ENCODE measurements at regions not wholly inside any gene's neighbourhood (a gene's known extent, or its start where the extent isn't known, plus 50 kb on each side); places are given as distances from the start of the nearest gene placed in this dataset.

DNA sequence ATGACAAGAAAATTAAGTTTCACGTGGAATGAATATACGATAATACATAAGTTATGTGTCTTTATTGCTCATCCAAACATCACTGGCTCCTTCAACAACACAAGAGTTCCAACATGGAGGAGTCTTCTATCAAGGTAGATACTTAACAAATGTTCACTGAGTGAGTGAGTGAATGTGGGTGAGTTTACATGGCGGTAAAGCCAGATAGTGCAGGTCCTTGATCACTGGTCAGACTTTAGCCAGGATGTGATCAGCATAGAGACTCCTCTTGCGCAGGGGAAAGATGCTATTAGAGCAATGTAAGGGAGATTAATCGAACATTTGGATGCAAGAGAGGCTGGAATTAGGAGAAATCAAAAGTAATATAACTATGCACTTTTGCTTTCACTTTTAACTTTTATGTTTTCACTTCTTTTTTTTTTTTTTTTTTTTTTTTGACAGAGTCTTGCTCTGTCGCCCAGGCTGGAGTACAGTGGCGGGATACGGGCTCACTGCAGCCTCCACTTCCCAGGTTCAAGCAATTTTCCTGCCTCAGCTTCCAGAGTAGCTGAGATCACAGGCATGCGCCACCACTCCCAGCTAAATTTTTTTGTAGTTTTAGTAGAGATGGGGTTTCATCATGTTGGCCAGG is 249.0 kb upstream of the ID2 start:
- intact Hi-C loops (cut with micrococcal nuclease): loop anchor here (10.0 kb wide), 1 partner anchor 112 kb away; no protein-coding TSS in a partner anchor
- TF ChIP-seq, protein P1, sequence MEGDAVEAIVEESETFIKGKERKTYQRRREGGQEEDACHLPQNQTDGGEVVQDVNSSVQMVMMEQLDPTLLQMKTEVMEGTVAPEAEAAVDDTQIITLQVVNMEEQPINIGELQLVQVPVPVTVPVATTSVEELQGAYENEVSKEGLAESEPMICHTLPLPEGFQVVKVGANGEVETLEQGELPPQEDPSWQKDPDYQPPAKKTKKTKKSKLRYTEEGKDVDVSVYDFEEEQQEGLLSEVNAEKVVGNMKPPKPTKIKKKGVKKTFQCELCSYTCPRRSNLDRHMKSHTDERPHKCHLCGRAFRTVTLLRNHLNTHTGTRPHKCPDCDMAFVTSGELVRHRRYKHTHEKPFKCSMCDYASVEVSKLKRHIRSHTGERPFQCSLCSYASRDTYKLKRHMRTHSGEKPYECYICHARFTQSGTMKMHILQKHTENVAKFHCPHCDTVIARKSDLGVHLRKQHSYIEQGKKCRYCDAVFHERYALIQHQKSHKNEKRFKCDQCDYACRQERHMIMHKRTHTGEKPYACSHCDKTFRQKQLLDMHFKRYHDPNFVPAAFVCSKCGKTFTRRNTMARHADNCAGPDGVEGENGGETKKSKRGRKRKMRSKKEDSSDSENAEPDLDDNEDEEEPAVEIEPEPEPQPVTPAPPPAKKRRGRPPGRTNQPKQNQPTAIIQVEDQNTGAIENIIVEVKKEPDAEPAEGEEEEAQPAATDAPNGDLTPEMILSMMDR (IDR thresholded peaks at IDR 0.05): no peak
- no peak overlapping the region for H3K27ac Mint-ChIP-seq
- no peak for DNase-seq
- no peaks in the 10 kb centered on the region for H3K36me3 Mint-ChIP-seq (ENCODE audit: low read depth)
- H3K27me3 Mint-ChIP-seq: peaks cover 8% of the 10 kb centered on the region
- POLR2A ChIA-PET: no interaction called here
- ATAC-seq (ENCODE audit: low read depth): peak; percentile 54
- CTCF ChIA-PET: no interaction called here
- H3K9me3 Mint-ChIP-seq: peaks cover 3% of the 10 kb centered on the region
- H3K4me1 Mint-ChIP-seq: peaks cover 15% of the 10 kb centered on the region
- peak overlapping the region; percentile 55 for H3K4me3 Mint-ChIP-seq

DNA sequence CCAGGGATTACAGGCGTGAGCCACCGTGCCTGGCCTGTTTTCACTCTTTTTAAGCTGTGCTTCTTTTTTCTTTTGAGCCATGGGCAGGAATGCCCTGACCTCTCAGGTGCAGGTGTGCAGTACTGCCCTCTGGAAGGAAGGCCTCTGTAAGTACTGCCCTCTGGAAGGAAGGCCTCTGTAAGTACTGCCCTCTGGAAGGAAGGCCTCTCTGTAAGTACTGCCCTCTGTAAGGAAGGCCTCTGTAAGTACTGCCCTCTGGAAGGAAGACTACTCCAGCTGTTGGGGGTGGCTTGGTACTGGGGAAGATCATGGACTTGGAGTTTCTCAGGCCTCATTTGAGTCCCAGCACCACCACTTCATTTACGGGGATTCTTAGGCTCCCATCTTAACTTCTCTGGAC is 248.5 kb upstream of the ID2 start:
- no peaks in the 10 kb centered on the region for H3K36me3 Mint-ChIP-seq (ENCODE audit: low read depth)
- TF ChIP-seq, protein P1 (IDR thresholded peaks at IDR 0.05): no peak
- H3K27ac Mint-ChIP-seq: no peak overlapping the region
- ChIA-PET CTCF (no interaction called here), POLR2A (no interaction called here)
- H3K4me1 Mint-ChIP-seq: peaks cover 16% of the 10 kb centered on the region
- peaks cover 7% of the 10 kb centered on the region for H3K27me3 Mint-ChIP-seq
- no peak overlapping the region for H3K4me3 Mint-ChIP-seq
- ATAC-seq (ENCODE audit: low read depth): no peak
- H3K9me3 Mint-ChIP-seq: peaks cover 3% of the 10 kb centered on the region
- intact Hi-C loops (cut with micrococcal nuclease): loop anchor here (10.0 kb wide), 1 partner anchor 111 kb away; no protein-coding TSS in a partner anchor
- no peak for DNase-seq

DNA sequence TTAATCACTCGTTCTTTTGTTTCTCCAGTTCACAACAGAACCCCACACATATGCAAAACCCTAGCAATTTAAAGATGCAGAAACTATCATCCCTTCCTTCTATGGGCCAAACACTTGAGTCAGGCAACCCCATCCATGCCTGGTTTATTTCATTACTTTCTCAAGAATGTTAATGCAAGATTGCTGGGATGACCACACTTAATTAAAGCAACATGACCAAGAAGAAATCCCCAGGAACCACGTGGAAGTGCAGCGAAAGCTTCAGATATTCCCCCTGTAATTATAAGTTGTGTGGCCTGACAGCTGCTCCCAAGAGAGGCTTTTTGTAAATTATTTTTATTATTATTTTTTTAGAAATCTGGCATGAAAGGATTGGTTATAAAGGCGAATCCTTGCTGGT is 246.2 kb upstream of the ID2 start:
- no peaks in the 10 kb centered on the region for H3K36me3 Mint-ChIP-seq (ENCODE audit: low read depth)
- ChIA-PET POLR2A (no interaction called here), CTCF (no interaction called here)
- no peak overlapping the region for H3K27ac Mint-ChIP-seq
- H3K4me1 Mint-ChIP-seq: peaks cover 19% of the 10 kb centered on the region
- TF ChIP-seq, protein P1 (IDR thresholded peaks at IDR 0.05): no peak
- H3K4me3 Mint-ChIP-seq: no peak overlapping the region
- DNase-seq (no peak), ATAC-seq (ENCODE audit: low read depth) (no peak)
- no peaks in the 10 kb centered on the region for H3K9me3 Mint-ChIP-seq
- intact Hi-C loops (cut with micrococcal nuclease): loop anchor here (10.0 kb wide), 1 partner anchor 109 kb away; no protein-coding TSS in a partner anchor
- H3K27me3 Mint-ChIP-seq: peaks cover 20% of the 10 kb centered on the region

DNA sequence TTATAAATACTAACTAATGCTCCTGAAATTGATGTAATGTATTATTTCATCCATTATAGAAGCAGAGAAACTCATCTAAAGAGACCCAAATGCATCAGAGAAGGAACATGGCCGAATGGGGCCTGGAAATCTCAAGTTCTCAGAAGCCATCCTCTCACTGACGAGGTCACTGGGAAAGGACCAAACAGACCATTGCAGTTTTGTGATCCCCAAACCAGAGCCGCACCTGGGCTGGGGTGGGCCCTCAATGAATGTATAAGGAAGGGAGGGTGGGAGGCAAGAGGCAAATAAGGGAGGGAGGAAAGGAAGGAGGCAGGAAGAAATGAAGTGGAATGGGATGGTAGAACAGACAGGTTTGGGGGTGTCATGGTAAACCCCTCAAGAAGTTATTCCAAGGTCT is 245.3 kb upstream of the ID2 start:
- no peak for DNase-seq
- intact Hi-C loops (cut with micrococcal nuclease): loop anchor here (10.0 kb wide), 1 partner anchor 108 kb away; no protein-coding TSS in a partner anchor
- Mint-ChIP-seq H3K27me3 (peaks cover 23% of the 10 kb centered on the region), H3K36me3 (ENCODE audit: low read depth) (no peaks in the 10 kb centered on the region), H3K4me1 (peaks cover 22% of the 10 kb centered on the region), H3K9me3 (no peaks in the 10 kb centered on the region), H3K27ac (no peak overlapping the region), H3K4me3 (no peak overlapping the region)
- CTCF ChIA-PET: no interaction called here
- ATAC-seq (ENCODE audit: low read depth): no peak
- TF ChIP-seq, protein P1 (IDR thresholded peaks at IDR 0.05): no peak
- POLR2A ChIA-PET: no interaction called here

DNA sequence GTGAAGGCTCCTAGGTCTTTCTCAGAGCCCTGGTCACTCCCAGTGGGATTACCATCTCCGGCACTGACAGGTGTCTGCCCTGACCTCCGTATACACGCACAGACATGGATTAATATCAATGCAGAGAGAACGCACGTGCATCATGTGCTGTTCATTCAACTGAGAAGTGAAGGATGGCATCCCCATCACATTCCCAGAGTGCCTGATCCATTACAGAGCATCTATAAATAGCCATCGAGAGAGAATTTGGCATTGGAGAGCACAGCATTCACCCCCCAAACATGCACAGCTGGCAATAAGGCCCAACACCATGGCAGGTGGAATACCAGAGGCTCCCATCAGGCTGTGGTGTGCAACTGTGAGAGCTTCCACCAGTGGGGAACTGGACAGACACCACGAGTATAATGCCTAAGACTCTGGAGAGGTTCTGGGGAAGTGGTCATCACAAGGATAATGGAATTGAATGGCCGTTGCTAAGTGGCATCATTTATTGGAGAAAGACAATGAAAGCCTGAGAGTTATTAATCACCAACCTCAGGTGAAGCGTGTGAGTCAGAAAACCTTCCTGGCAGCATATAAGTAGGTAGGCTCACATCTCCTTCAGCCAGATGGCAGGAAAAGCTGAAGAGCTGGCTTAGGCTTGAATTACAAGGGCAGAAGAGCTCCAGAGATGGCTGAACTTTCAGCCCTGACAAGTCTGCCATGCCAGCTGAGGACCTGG is 244.5 kb upstream of the ID2 start:
- DNase-seq: no peak
- H3K4me3 Mint-ChIP-seq: no peak overlapping the region
- intact Hi-C loops (cut with micrococcal nuclease): loop anchor here (10.0 kb wide), 1 partner anchor 107 kb away; no protein-coding TSS in a partner anchor
- no peak for ATAC-seq (ENCODE audit: low read depth)
- H3K36me3 Mint-ChIP-seq (ENCODE audit: low read depth): no peaks in the 10 kb centered on the region
- ChIA-PET CTCF (no interaction called here), POLR2A (no interaction called here)
- peaks cover 29% of the 10 kb centered on the region for H3K27me3 Mint-ChIP-seq
- H3K9me3 Mint-ChIP-seq: no peaks in the 10 kb centered on the region
- peaks cover 30% of the 10 kb centered on the region for H3K4me1 Mint-ChIP-seq
- H3K27ac Mint-ChIP-seq: no peak overlapping the region
- TF ChIP-seq, protein P1 (IDR thresholded peaks at IDR 0.05): no peak

Data from activated B cell treated with CpG ODN at 0.5 μM for 24 hours (primary cell).